BJ (cell line): ENCODE measurements at regions not wholly inside any gene's neighbourhood (a gene's known extent, or its start where the extent isn't known, plus 50 kb on each side); places are given as distances from the start of the nearest gene placed in this dataset.

Experiments used
- CTCF ChIA-PET: fragments of 350-600 bp; formaldehyde crosslinking; extraction: SDS; loops from one replicate; lab custom pipeline; 2021; ENCODE audit warnings: antibody characterized with exemption, inconsistent platforms; lab: Yijun Ruan, JAX
- POLR2A ChIA-PET: fragments of 300-600 bp; sonication (Branson Sonifier 250); formaldehyde crosslinking; extraction: SDS; loops from one replicate; lab custom pipeline; 2021; ENCODE audit warnings: antibody characterized with exemption; lab: Charles Lee
- DNase-seq: peaks from one replicate; pipeline ENCODE4 v3.0.0-alpha.2; 2011; ENCODE audit warnings: low read depth
- H3K27me3 ChIP-seq: 2 replicates; pipeline ENCODE4 v1.6.0; 2011; ENCODE audit warnings: low read length; ENCODE audit not compliant: control insufficient read depth, insufficient read depth
- H3K36me3 ChIP-seq: 2 replicates; pipeline ENCODE4 v1.5.1; 2011; ENCODE audit warnings: low read length; ENCODE audit not compliant: control insufficient read depth, insufficient read depth
- H3K4me3 ChIP-seq: 2 replicates; pipeline ENCODE4 v1.5.1; 2011; ENCODE audit warnings: low read depth, mild to moderate bottlenecking, control low read depth, low read length
- CTCF ChIP-seq: IDR thresholded peaks from 2 replicates; pipeline ENCODE4 v1.5.1; 2011; ENCODE audit warnings: low read depth, mild to moderate bottlenecking, control low read depth, inconsistent platforms, low read length, moderate library complexity; ENCODE audit not compliant: insufficient read depth

GRCh38 chr4:138426786-138427185, 184.6 kb upstream of the SLC7A11 start:
- Histone ChIP-seq H3K4me3 (no peak overlapping the region), H3K27me3 (no peaks in the 10 kb centered on the region), H3K36me3 (no peaks in the 10 kb centered on the region)
- ChIA-PET POLR2A (no interaction called here), CTCF (no interaction called here)
- DNase-seq: no peak
- no peak for TF ChIP-seq CTCF

GRCh38 chr4:138420471-138420870, 178.3 kb upstream of the SLC7A11 start:
- no peak for DNase-seq
- POLR2A ChIA-PET: no interaction called here

GRCh38 chr4:138414202-138414601, 172.1 kb upstream of the SLC7A11 start:
- Histone ChIP-seq H3K36me3 (no peaks in the 10 kb centered on the region), H3K4me3 (no peak overlapping the region), H3K27me3 (no peaks in the 10 kb centered on the region)
- ChIA-PET CTCF (no interaction called here), POLR2A (no interaction called here)
- no peak for TF ChIP-seq CTCF
- DNase-seq: no peak

More at GRCh38 chr4:138420471-138420870, 178.3 kb upstream of the SLC7A11 start:
- H3K36me3 ChIP-seq: no peaks in the 10 kb centered on the region
- CTCF ChIA-PET: no interaction called here
- H3K4me3 ChIP-seq: no peak overlapping the region
- H3K27me3 ChIP-seq: no peaks in the 10 kb centered on the region
- TF ChIP-seq CTCF: no peak

GRCh38 chr4:138413273-138413672, 171.1 kb upstream of the SLC7A11 start:
- Histone ChIP-seq H3K36me3 (no peaks in the 10 kb centered on the region), H3K27me3 (no peaks in the 10 kb centered on the region), H3K4me3 (no peak overlapping the region)
- DNase-seq: no peak
- ChIA-PET CTCF (no interaction called here), POLR2A (no interaction called here)
- TF ChIP-seq CTCF: no peak

- H3K4me3 ChIP-seq: no peak overlapping the region
- POLR2A ChIA-PET: no interaction called here
- H3K36me3 ChIP-seq: no peaks in the 10 kb centered on the region
- TF ChIP-seq CTCF: no peak
- CTCF ChIA-PET: no interaction called here
- H3K27me3 ChIP-seq: no peaks in the 10 kb centered on the region
- no peak for DNase-seq
These were observed 170.7 kb upstream of the SLC7A11 start for GRCh38 chr4:138412847-138413246.
